ENCODE measurements at regions not wholly inside any gene's neighbourhood (a gene's known extent, or its start where the extent isn't known, plus 50 kb on each side); places are given as distances from the start of the nearest gene placed in this dataset.

- TF ChIP-seq CTCF (IDR thresholded peaks at IDR 0.05; ENCODE audit: low read length) (no peak), EZH2 (optimal IDR thresholded peaks at IDR 0.05; ENCODE audit: low read depth, low read length) (no peak), EZH2phosphoT487 (IDR thresholded peaks at IDR 0.05; ENCODE audit: low read length) (no peak)
Observed at GRCh38 chr22:47654922-47655491, 892.6 kb downstream of the TBC1D22A start.

All from MM.1S (cell line).